MM.1S (cell line): ENCODE measurements at regions not wholly inside any gene's neighbourhood (a gene's known extent, or its start where the extent isn't known, plus 50 kb on each side); places are given as distances from the start of the nearest gene placed in this dataset.

Experiments
- DNase-seq: peaks from one replicate; pipeline ENCODE4 v3.0.0-alpha.2; 2015
- H2AFZ ChIP-seq: fragments of 300-600 bp; sonication (generic); 2 replicates; pipeline ENCODE4 v1.6.0; 2016; ENCODE audit warnings: antibody characterized with exemption, low read length
- H3F3A ChIP-seq: fragments of 300-600 bp; sonication (generic); 2 replicates; pipeline ENCODE4 v1.6.1; 2016; ENCODE audit warnings: mild to moderate bottlenecking, antibody characterized with exemption, low read length, moderate library complexity, mixed read lengths; ENCODE audit not compliant: insufficient read depth
- H3K27ac ChIP-seq: fragments of 300-600 bp; sonication (generic); 2 replicates; pipeline ENCODE4 v1.5.1; 2016; ENCODE audit warnings: mild to moderate bottlenecking, low read length
- H3K27me3 ChIP-seq: fragments of 300-600 bp; sonication (generic); replicated peaks from 2 replicates; pipeline ENCODE4 v1.6.0; 2016; ENCODE audit warnings: low read length; ENCODE audit not compliant: insufficient read depth
- H3K36me3 ChIP-seq: fragments of 300-600 bp; sonication (generic); replicated peaks from 2 replicates; pipeline ENCODE4 v1.6.1; 2016; ENCODE audit warnings: mild to moderate bottlenecking, low read length, mixed read lengths; ENCODE audit not compliant: insufficient read depth
- H3K4me1 ChIP-seq: fragments of 300-600 bp; sonication (generic); 2 replicates; pipeline ENCODE4 v1.6.1; 2016; ENCODE audit warnings: low read length, mixed read lengths
- H3K4me2 ChIP-seq: fragments of 300-600 bp; sonication (generic); 2 replicates; pipeline ENCODE4 v1.6.0; 2016; ENCODE audit warnings: low read depth, low read length
- H3K4me3 ChIP-seq: fragments of 300-600 bp; sonication (generic); 2 replicates; pipeline ENCODE4 v1.5.1; 2016; ENCODE audit warnings: low read length, mixed read lengths
- H3K79me2 ChIP-seq: fragments of 300-600 bp; sonication (generic); 2 replicates; pipeline ENCODE4 v1.6.1; 2016; ENCODE audit warnings: mixed run types, low read length, mixed read lengths
- H3K9ac ChIP-seq: fragments of 300-600 bp; sonication (generic); 2 replicates; pipeline ENCODE4 v1.6.1; 2016; ENCODE audit warnings: low read length, mixed read lengths
- H3K9me2 ChIP-seq: fragments of 300-600 bp; sonication (generic); replicated peaks from 2 replicates; pipeline ENCODE4 v1.6.1; 2016; ENCODE audit warnings: mild to moderate bottlenecking, low read length, mixed read lengths; ENCODE audit not compliant: insufficient read depth
- H3K9me3 ChIP-seq: fragments of 300-600 bp; sonication (generic); replicated peaks from 2 replicates; pipeline ENCODE4 v1.6.1; 2016; ENCODE audit warnings: mild to moderate bottlenecking, low read length, mixed read lengths; ENCODE audit not compliant: insufficient read depth
- H4K20me1 ChIP-seq: fragments of 300-600 bp; sonication (generic); 2 replicates; pipeline ENCODE4 v1.6.1; 2016; ENCODE audit warnings: mild to moderate bottlenecking, low read length, moderate library complexity, mixed read lengths; ENCODE audit not compliant: insufficient read depth
- EZH2 ChIP-seq: fragments of 300-600 bp; sonication (generic); optimal IDR thresholded peaks from 2 replicates; pipeline ENCODE3; 2017; ENCODE audit warnings: low read depth, mild to moderate bottlenecking, antibody characterized with exemption, low read length, mixed read lengths
- EZH2phosphoT487 ChIP-seq: fragments of 300-600 bp; sonication (generic); IDR thresholded peaks from 2 replicates; pipeline ENCODE4 v1.6.1; 2018; ENCODE audit warnings: antibody characterized with exemption, low read length
- TF ChIP-seq, protein P1 (sequence below): fragments of 300-600 bp; sonication (generic); IDR thresholded peaks from 2 replicates; pipeline ENCODE4 v1.5.1; 2016; ENCODE audit warnings: antibody characterized with exemption, low read length, mixed read lengths

DNA sequence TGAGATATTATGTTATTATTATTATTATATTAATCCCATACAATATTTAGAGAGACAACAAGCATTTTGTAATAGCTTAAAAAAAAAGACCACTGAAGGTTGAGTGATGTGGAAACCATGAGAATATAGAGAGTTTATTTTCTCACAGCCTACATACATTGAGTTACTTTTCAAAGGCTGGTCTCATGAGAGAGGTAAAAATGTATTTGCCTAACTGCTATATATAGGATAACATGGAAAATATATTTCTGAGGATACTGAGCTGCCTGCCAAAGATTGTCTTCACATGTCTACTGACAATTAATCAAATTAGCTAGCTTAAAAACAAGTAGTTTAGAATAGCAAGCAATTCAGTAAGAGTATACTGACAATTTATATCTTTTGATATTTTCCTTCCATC is 192.2 kb upstream of the NRIP1 start:
- Histone ChIP-seq H3K4me3 (no peak overlapping the region), H2AFZ (no peak overlapping the region), H3F3A (no peaks in the 10 kb centered on the region), H3K9me3 (no peaks in the 10 kb centered on the region), H3K9me2 (no peaks in the 10 kb centered on the region), H3K79me2 (no peaks in the 10 kb centered on the region), H3K4me1 (no peaks in the 10 kb centered on the region), H3K27me3 (no peaks in the 10 kb centered on the region), H3K4me2 (no peak overlapping the region), H3K36me3 (no peaks in the 10 kb centered on the region), H3K9ac (no peak overlapping the region), H4K20me1 (no peaks in the 10 kb centered on the region), H3K27ac (no peak overlapping the region)
- TF ChIP-seq, protein P1, sequence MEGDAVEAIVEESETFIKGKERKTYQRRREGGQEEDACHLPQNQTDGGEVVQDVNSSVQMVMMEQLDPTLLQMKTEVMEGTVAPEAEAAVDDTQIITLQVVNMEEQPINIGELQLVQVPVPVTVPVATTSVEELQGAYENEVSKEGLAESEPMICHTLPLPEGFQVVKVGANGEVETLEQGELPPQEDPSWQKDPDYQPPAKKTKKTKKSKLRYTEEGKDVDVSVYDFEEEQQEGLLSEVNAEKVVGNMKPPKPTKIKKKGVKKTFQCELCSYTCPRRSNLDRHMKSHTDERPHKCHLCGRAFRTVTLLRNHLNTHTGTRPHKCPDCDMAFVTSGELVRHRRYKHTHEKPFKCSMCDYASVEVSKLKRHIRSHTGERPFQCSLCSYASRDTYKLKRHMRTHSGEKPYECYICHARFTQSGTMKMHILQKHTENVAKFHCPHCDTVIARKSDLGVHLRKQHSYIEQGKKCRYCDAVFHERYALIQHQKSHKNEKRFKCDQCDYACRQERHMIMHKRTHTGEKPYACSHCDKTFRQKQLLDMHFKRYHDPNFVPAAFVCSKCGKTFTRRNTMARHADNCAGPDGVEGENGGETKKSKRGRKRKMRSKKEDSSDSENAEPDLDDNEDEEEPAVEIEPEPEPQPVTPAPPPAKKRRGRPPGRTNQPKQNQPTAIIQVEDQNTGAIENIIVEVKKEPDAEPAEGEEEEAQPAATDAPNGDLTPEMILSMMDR, result no peak
- TF ChIP-seq EZH2 (no peak), EZH2phosphoT487 (no peak)
- DNase-seq, result no peak

DNA sequence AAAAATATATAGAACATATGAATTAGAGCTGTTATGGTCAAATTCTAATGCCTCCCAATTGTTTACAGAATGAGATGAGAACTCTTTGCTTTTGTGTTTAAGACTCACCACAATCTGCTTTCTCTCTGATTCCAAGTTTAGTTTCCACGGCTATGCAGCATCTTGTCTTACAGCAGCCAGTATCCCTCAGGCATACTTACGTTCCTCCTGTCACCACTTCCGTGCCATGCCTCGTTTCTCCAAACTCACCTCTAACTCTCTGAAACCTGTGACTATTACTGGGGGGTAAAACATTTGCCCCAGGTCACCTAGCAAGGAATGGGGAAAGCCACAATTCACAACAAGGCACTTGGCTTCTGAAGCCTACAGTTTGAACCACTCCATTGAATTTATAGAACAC is 192.8 kb upstream of the NRIP1 start:
- Histone ChIP-seq H3K4me3 (no peak overlapping the region), H3F3A (no peaks in the 10 kb centered on the region), H3K79me2 (no peaks in the 10 kb centered on the region), H3K27me3 (no peaks in the 10 kb centered on the region), H2AFZ (no peak overlapping the region), H3K36me3 (no peaks in the 10 kb centered on the region), H3K9me3 (no peaks in the 10 kb centered on the region), H4K20me1 (no peaks in the 10 kb centered on the region), H3K4me2 (no peak overlapping the region), H3K4me1 (no peaks in the 10 kb centered on the region), H3K9ac (no peak overlapping the region), H3K27ac (no peak overlapping the region), H3K9me2 (no peaks in the 10 kb centered on the region)
- DNase-seq, result no peak
- no peak for TF ChIP-seq EZH2
- TF ChIP-seq, protein P1, result no peak
- TF ChIP-seq EZH2phosphoT487, result no peak

DNA sequence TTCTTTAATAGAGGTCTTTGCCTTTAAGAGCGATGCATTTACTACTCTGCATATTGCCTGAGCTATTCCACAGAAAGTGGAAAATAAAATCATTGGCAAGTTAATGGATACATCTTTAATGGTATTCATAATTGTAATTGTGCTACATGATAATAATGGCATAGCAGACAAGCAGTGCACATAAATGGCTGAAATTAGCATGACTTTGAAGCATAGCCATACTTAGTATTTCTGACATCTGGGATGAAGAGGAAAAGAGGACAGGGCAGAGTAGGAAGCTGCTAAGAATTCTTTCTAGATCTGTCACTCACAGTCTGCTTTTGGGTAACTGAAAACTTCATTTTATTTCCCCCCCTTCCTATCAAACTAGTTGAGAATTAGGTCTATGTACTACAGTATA is 195.0 kb upstream of the NRIP1 start:
- Histone ChIP-seq H3K4me2 (no peak overlapping the region), H4K20me1 (no peaks in the 10 kb centered on the region), H3K4me1 (no peaks in the 10 kb centered on the region), H3K9me2 (no peaks in the 10 kb centered on the region), H3K4me3 (no peak overlapping the region), H3K36me3 (no peaks in the 10 kb centered on the region), H3K27ac (no peak overlapping the region), H3K79me2 (no peaks in the 10 kb centered on the region), H3K27me3 (no peaks in the 10 kb centered on the region), H3K9me3 (no peaks in the 10 kb centered on the region), H2AFZ (no peak overlapping the region), H3K9ac (no peak overlapping the region), H3F3A (no peaks in the 10 kb centered on the region)
- DNase-seq, result no peak
- TF ChIP-seq, protein P1, result no peak
- TF ChIP-seq EZH2phosphoT487, result no peak
- TF ChIP-seq EZH2, result no peak
